HG03159 (cell line): ENCODE measurements at regions not wholly inside any gene's neighbourhood (a gene's known extent, or its start where the extent isn't known, plus 50 kb on each side); places are given as distances from the start of the nearest gene placed in this dataset.

Experiments
- ATAC-seq: cut with Tn5 transposase; IDR thresholded peaks from one replicate; pipeline ENCODE4 v1.9.1; 2021; ENCODE audit warnings: mild to moderate bottlenecking, moderate library complexity; ENCODE audit not compliant: unreplicated experiment

DNA sequence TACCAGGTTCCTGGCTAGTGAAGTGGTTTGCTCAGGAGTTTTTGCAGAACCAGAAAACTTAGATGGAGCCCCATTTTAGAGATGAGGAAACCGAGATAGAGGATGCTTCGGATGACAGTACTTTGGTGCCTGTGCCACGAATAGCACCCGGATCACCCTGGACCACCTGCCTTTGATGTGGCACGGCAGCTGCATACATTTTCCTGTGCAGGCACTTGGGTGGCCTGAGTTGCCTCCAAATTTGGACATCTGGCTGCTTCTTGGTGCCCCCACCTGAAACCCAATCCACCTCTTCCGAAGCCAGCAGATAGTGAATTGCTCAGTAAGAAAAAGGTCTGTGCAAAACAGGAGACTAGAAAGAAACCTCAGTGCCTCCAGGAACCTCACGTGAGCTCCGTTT is 140.6 kb upstream of the ID2 start:
- ATAC-seq: no peak

GRCh38 chr2:8541636-8542035 is 140.2 kb upstream of the ID2 start:
- ATAC-seq: no peak

- ATAC-seq: no peak
These were observed 139.3 kb upstream of the ID2 start for GRCh38 chr2:8542381-8543059.

DNA sequence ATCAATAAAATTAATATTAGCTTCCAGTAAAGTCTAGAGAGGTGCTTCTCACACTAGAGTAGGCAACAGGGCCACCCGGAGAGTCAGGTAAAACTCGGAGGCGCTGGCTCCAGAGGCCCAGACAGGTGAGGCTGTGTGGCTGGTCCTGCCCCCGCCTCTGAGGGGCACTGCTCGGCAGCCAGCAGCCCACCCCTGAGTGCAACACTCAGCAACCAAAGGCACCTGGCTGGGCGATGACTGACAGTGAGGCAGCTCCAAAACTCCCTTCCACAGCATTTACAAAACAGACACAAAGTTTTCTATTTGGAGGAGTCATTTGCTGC is 138.8 kb upstream of the ID2 start:
- ATAC-seq: peak; percentile 15

DNA sequence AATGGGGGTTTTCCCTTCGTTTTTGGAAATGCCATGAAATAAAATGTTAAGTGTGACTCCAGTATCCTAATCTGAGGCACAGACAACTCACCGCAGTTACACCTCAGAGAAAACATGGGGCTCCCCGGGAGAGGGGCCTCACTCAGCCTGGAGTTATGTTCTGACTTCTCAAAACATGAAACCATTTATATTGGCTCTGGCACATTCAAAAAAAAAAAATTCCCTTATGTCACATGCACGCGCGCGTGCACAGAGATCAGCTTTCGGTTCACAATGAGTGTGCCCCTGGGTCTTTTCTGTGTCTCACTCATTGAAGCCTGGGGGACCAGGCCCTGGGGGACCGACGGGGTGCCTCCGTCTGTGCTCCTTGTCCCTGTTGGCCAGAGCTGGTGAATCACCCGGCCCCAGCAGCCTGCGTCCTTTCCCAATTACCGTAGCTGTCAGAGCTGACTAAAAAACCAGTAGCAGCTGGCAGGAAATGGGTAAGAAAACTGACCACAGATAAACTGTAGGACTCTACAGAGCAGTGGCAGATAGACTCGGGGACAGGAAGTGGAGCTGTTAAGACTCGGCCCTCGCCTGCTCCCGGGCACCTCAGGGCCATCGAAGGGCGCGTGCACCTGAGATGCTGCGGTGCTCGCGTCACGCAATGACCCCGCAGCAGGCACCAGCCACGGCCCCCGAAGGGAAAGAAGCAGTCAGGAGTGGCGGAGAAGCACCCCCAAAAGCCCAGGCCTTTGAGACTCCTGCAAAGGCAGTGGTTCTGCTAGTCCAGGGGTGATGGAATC is 138.3 kb upstream of the ID2 start:
- ATAC-seq: peak; percentile 70

GRCh38 chr2:8544171-8544785 is 137.6 kb upstream of the ID2 start:
- ATAC-seq: no peak

GRCh38 chr2:8544786-8545694 is 136.8 kb upstream of the ID2 start:
- ATAC-seq: peak; percentile 50

GRCh38 chr2:8545695-8546611 is 135.9 kb upstream of the ID2 start:
- ATAC-seq: no peak

GRCh38 chr2:8546612-8547283 is 135.1 kb upstream of the ID2 start:
- no peak for ATAC-seq

DNA sequence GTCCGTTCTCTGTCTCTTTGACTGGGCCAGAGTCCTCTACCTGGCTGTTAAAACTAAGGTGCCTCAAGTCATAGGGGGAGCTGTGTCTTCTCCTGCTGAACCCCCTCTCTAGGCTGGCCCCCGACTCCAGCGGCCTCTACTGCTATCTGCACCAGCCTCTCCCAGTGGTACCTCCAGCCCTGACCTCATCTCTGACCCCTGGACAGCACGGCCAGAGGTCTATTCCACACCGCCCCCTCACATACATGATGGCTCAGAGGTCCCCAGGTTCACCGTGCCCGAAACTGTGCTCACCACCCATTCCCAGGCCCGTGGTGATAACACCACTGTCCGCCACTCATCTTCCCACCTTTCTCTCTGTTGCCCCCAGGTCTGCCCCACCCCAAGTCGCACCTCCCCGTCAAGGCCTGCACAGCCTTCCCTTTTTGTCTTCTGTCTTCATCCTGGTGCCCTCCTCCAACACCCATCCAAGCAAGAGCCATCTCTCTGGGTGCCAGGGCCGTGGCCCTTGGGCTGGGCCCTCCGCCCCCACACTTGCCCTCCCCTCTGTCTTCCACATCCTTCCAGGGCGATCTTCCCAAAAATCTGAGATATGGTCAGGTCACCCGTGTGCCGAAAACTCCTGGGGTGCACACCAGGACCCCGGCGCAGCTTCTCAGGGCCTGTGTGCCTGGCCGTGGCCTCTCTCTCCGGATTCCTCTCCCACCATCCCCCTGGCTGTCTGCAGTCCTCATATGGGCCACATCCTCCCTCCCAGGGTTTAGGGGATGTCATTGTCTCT is 134.4 kb upstream of the ID2 start:
- no peak for ATAC-seq

- ATAC-seq: no peak
These were observed 133.7 kb upstream of the ID2 start for GRCh38 chr2:8548065-8548618.

DNA sequence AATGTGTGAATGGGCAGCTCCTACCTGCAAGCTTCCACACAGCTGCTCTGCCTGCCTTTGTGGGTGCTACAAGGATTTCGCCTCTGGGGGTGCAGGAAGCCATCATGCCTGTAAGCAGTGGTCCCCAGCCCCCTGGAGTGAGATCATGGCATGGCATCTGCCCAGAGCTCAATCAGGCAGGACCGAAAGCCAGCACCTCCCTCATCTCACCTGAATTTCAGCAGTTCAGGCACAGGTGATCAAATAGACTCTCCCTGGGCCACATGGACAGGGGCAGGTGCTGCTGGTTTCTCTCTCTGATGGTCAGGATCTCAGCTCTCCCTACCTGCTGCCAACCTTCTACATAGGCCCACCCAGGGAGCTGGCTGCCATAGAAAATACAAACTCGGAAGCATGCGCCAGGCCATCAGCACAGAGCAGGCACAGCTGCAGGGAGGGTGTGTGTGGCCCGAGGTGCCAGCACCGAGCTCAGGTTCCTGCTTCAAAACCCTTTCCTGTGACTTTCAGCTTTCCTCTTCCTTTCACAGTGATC is 133.2 kb upstream of the ID2 start:
- no peak for ATAC-seq

DNA sequence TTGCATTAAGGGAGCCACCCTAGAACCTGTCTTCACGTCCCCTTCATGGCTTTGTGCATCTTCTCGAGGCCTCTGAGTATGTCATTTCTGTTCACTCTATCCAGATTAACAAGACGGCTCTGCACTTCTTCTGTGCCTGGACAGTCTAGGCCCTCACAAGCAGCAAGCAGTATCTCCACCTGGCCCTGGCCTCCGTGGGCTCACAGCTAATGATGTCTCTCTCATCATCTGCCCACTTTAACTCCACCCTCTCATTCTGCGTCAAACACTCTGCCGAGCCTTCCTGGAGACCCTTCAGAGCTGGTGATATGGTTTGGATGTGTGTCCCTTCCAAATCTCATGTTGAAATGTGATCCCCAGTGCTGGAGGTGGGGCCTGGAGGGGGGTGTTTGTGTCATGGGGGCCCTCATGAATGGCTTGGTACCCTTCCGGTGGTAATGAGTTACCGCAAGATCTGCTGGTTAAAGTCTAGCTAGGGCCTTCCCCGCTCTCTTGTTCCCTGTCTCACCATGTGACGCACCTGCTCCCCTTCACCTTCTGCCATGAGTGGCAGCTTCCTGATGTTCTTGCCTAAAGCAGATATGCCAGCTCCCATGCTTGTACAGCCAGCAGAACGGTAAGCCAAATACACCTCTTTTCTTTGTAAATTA is 132.5 kb upstream of the ID2 start:
- no peak for ATAC-seq

GRCh38 chr2:8549942-8550341 is 131.9 kb upstream of the ID2 start:
- no peak for ATAC-seq

GRCh38 chr2:8550481-8550880 is 131.4 kb upstream of the ID2 start:
- no peak for ATAC-seq

GRCh38 chr2:8550937-8551621 is 130.8 kb upstream of the ID2 start:
- no peak for ATAC-seq

GRCh38 chr2:8551622-8552074 is 130.2 kb upstream of the ID2 start:
- ATAC-seq: peak; percentile 50
